HG02981 (cell line): ENCODE measurements at regions not wholly inside any gene's neighbourhood (a gene's known extent, or its start where the extent isn't known, plus 50 kb on each side); places are given as distances from the start of the nearest gene placed in this dataset.
"Not testable (repeated sequence)": the region's sequence is repeated elsewhere in the genome, so short reads cannot be mapped to it uniquely, and the experiment has no call there.

Experiments used
- ATAC-seq: cut with Tn5 transposase; IDR thresholded peaks from one replicate; pipeline ENCODE4 v1.9.1; 2021; ENCODE audit warnings: mild to moderate bottlenecking, moderate library complexity; ENCODE audit not compliant: unreplicated experiment

DNA sequence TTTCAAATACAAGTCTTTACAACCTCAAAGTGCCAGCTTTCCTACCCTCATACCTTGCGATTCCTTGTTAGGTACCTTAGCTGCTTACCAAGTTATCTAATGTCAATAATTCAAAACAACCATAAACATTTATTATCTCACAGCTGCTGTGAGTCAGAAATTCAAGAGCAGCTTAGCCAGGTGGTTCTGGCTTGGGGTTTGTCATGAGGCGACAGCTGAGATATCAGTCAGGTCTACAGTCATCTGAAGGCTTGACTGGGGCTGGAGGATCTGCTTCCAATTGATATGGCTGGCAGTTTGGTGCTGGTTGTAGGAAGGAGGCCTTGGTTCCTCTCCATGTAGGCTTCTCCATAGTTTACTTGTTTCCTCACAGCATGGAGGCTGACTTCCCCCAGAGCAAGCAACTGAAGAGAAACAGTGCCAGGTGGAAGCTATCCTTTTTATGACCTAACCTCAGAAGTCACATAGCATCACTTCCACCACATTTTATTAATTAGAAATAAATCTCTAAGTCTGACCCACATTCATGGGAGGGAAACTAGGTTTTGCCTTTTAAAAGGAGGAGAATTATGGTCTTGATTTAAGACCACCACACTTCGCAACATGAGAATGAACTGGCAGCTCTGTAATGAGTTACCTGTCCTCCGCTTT, 103.3 kb upstream of the FGGY start:
- no peak for ATAC-seq

- ATAC-seq: no peak
Observed at GRCh38 chr1:59194621-59195020, 102.3 kb upstream of the FGGY start.

DNA sequence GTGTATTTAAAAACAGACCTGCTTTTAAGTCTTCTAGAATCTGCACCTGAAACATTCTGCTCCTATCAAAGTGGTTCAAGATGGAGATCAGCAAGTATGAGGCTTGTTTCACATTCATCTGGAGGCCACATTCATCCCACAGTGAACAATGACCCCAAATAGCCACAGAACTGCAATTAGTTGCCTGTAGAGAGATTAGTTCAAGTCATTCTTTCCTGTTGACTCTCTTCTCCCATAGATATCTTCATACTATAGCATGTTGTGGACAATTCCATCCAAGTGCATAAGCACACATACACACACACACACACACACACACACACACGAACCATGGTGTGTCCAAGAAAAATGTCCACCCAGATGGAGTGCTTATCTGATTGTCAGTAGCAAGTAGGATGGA, 101.7 kb upstream of the FGGY start:
- no peak for ATAC-seq

DNA sequence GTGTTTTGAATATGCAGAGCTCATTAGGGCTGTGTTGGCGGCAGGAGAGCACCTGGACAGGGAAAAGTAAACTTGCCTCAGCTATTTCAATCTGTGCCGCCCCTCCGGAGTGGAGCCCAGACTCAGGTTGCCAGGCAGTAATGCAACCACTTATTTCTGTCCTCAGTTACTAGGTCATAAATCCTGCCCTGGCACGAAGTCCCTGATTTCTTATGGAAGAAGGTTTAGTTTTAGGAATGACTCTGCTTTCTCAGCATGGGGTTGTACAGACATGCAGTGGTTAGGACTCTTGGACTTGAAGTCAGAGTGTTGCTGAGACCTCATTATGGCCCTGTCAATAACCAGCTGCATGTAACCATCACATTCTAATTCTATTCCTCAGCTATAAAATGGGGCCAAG, 98.3 kb upstream of the FGGY start:
- no peak for ATAC-seq

DNA sequence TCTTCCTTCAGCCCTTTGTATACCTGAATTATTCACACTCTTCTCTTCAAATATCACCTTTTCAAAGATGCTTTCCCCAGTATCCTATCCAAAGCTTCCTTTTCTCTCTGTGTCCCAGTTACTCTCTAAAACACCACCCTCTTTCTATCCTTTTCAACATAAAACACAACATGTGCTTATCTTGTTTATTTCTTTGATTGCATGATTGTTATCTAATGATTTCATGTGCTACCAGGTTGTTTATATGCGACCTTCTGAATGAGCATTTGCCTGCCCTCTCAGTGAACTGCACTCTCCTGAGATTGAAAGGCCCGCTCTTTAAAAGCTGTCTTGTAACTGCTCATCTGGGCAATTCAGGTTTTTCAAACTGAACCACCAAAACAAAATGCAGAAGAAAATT, 97.7 kb upstream of the FGGY start:
- ATAC-seq: no peak

GRCh38 chr1:59199719-59200376, 97.0 kb upstream of the FGGY start:
- no peak for ATAC-seq

DNA sequence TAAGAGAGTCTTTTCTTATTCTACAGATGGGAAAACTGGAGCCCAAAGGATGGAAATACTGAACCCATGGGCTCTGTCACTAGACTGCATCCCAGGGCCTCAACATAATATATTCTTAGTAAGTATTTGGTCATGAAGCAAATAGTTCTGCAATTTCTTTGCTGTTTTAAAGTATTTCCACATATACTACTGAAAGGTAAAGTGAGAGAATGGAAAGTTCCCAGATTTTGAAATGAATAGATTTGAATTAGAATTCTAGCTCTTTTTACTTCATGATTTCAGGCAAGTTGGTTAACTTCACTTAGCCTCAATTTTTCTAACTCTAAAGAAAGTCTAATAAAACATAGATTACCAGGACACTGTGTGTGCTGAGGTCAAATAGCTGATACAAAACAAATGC, 95.6 kb upstream of the FGGY start:
- ATAC-seq: no peak

DNA sequence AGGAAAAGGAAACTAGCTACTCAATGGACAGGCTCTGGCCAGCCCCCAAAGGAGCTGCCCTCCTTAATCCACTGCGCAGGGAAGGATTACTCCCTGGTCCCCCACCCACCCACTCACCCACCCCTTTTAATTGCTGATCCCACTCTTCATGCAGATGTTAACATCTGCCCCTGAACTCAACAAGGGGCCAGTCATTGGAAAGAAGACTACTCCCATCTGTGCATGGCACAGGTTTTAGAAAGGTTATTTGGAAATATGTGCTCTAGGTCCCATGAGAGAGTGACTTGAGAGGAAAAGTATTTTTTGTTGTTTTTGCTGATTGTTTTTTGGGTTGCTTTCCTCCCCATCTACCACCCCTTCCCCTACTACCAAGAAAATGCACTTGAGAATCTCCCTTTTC, 94.4 kb upstream of the FGGY start:
- no peak for ATAC-seq

GRCh38 chr1:59204001-59204400, 92.9 kb upstream of the FGGY start:
- no peak for ATAC-seq

DNA sequence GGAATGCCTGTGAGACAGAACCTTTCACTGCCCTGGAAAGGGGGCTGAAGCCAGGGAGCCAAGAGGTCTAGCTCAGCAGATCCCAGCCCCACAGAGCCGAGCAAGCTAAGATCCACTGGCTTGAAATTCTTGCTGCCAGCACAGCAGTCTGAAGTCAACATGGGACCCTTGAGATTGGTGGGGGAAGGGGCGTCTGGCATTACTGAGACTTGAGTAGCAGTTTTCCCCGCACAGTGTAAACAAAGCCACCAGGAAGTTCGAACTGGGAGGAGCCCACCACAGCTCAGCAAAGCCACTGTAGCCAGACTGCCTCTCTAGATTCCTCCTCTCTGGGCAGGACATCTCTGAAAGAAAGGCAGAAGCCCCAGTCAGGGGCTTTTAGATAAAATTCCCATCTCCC, 90.3 kb upstream of the FGGY start:
- not testable (repeated sequence) for ATAC-seq

GRCh38 chr1:59210430-59210829, 86.5 kb upstream of the FGGY start:
- ATAC-seq: not testable (repeated sequence)

GRCh38 chr1:59212706-59213105, 84.2 kb upstream of the FGGY start:
- no peak for ATAC-seq

GRCh38 chr1:59214248-59215208, 82.4 kb upstream of the FGGY start:
- ATAC-seq: no peak

GRCh38 chr1:59215766-59216291, 81.1 kb upstream of the FGGY start:
- ATAC-seq: no peak

DNA sequence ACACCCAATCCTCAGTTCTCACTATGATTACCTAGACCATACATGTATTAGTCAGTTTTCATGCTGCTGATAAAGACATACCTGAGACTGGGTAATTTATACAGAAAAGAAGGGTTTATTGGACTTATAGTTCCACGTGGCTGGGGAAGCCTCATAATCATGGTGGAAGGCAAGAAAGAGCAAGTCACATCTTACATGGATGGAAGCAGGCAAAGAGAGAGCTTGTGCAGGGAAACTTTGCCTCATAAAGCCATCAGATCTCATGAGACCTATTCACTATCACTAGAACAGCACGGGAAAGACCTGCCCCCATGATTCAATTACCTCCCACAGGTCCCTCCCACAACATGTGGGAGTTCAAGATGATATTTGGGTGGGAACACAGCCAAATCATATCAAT, 79.5 kb upstream of the FGGY start:
- ATAC-seq: not testable (repeated sequence)

- ATAC-seq: no peak
Observed at GRCh38 chr1:59218521-59219236, 78.2 kb upstream of the FGGY start.

DNA sequence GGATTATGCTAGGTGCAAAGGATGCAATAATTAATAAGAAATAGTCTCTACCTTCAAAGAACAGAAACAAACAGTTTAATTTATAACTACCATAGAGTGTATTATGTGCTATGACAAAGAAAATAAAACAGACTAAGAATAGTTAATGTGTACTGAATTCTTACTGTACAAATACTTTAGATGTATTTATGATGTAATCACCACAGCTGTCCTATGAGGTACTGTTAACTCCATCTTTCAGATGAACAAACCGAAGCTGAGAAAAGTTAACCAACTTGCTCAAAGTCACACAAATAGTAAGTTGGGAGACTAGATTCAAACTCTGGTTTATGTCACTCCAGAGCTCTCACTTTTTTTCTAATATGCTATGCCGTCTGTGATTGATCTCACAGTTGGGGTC, 77.0 kb upstream of the FGGY start:
- no peak for ATAC-seq

DNA sequence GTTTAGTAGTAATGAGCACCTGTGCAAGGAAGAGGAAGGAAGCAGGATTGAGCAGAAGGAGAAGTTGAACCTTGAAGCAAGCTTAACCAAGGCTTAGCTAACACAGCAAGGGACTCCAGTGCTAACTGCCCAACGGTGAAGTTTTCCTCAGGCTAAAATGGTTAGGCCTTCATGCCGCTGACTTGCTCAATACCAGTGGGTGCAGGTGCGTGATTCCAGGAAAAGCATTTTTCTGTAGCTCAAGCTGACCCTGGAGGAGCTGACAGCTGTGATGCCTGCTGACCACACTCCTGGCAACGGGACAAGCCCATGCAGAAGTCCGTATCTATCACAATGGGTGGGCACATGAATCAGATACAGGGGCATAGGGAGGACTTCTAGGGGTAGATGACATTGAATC, 76.5 kb upstream of the FGGY start:
- no peak for ATAC-seq

GRCh38 chr1:59223198-59223597, 73.7 kb upstream of the FGGY start:
- ATAC-seq: no peak

GRCh38 chr1:59223989-59224634, 72.8 kb upstream of the FGGY start:
- no peak for ATAC-seq
